PC-3 (cell line): ENCODE measurements at regions not wholly inside any gene's neighbourhood (a gene's known extent, or its start where the extent isn't known, plus 50 kb on each side); places are given as distances from the start of the nearest gene placed in this dataset.

Experiments
- CTCF ChIP-seq: fragments of 300-600 bp; sonication (generic); conservative IDR thresholded peaks from 2 replicates; pipeline ENCODE4 v1.5.1; 2017; ENCODE audit warnings: antibody characterized with exemption, low read depth, mild to moderate bottlenecking, low read length
- EZH2 ChIP-seq: fragments of 300-600 bp; sonication (generic); IDR thresholded peaks from one replicate; pipeline ENCODE4 v1.6.1; 2017; ENCODE audit warnings: antibody characterized with exemption, mild to moderate bottlenecking, low read length; ENCODE audit not compliant: unreplicated experiment

GRCh38 chr1:193607787-193608186 is 421.4 kb upstream of the B3GALT2 start:
- TF ChIP-seq CTCF: peak; percentile 33; the same call in 1 of the 2 replicates
- TF ChIP-seq EZH2: no peak
